Panc1 (cell line): ENCODE measurements at regions not wholly inside any gene's neighbourhood (a gene's known extent, or its start where the extent isn't known, plus 50 kb on each side); places are given as distances from the start of the nearest gene placed in this dataset.

Experiments
- ATAC-seq: fragments of 200-7000 bp; cut with Tn5 transposase; 2 replicates; pipeline ENCODE4 v1.9.1; 2020; ENCODE audit warnings: mild to moderate bottlenecking, moderate library complexity
- BruUV-seq: library from RNA; stranded (reverse); fragments of 400-500 nt; replicated peaks from 2 replicates; lab custom pipeline; 2021; lab: Mats Ljungman, UMichigan
- CTCF ChIA-PET: fragments of 300-600 bp; sonication (Branson Sonifier 250); formaldehyde crosslinking; loops from one replicate; lab custom pipeline; 2022; ENCODE audit warnings: antibody characterized with exemption; lab: Charles Lee
- POLR2A ChIA-PET: fragments of 300-600 bp; sonication (Branson Sonifier 250); formaldehyde crosslinking; loops from one replicate; lab custom pipeline; 2022; ENCODE audit warnings: antibody characterized with exemption; lab: Charles Lee
- DNase-seq: peaks from one replicate; pipeline ENCODE4 v3.0.0-alpha.2; 2010; ENCODE audit warnings: low read depth, low spot score
- H3K27ac ChIP-seq: 2 replicates; pipeline ENCODE4 v1.5.1; 2011; ENCODE audit warnings: mild to moderate bottlenecking, low read length, inconsistent platforms
- H3K27me3 ChIP-seq: fragments of 200-500 bp; sonication (Bioruptor generic); 2 replicates; pipeline ENCODE4 v1.6.0; 2014; ENCODE audit warnings: low read length, inconsistent platforms; ENCODE audit not compliant: control insufficient read depth, insufficient read depth
- H3K36me3 ChIP-seq: fragments of 200-500 bp; sonication (Bioruptor generic); 2 replicates; pipeline ENCODE4 v1.5.1; 2014; ENCODE audit warnings: inconsistent platforms, mild to moderate bottlenecking, low read length, moderate library complexity; ENCODE audit not compliant: control insufficient read depth, insufficient read depth
- H3K4me1 ChIP-seq: 2 replicates; pipeline ENCODE4 v1.5.1; 2011; ENCODE audit warnings: inconsistent platforms, mild to moderate bottlenecking, low read length, moderate library complexity; ENCODE audit not compliant: control insufficient read depth, insufficient read depth
- H3K4me3 ChIP-seq, 2 experiments: 2 replicates each; pipeline ENCODE4 v1.5.1; 2011 to 2012; ENCODE audit warnings: low read depth in 2 of 2, low read length in 2 of 2, mild to moderate bottlenecking in 2 of 2, inconsistent platforms in 1 of 2, moderate library complexity in 1 of 2
- H3K9me3 ChIP-seq: fragments of 200-500 bp; sonication (Bioruptor generic); 2 replicates; pipeline ENCODE4 v1.5.1; 2014; ENCODE audit warnings: low read depth, mild to moderate bottlenecking, inconsistent platforms, low read length, moderate library complexity; ENCODE audit not compliant: control insufficient read depth, insufficient read depth
- POLR2AphosphoS5 ChIP-seq: IDR thresholded peaks from 2 replicates; pipeline ENCODE4 v1.6.1; 2012; ENCODE audit warnings: mild to moderate bottlenecking, low read depth, low read length, moderate library complexity
- SIN3A ChIP-seq: IDR thresholded peaks from 2 replicates; pipeline ENCODE4 v1.6.1; 2012; ENCODE audit warnings: low read depth, mild to moderate bottlenecking, low read length, moderate library complexity, borderline replicate concordance; ENCODE audit not compliant: insufficient read depth
- TCF7L2 ChIP-seq: IDR thresholded peaks from 2 replicates; pipeline ENCODE4 v1.6.1; 2011; ENCODE audit warnings: mild to moderate bottlenecking, low read depth, low read length, inconsistent platforms
- in situ Hi-C: cut with HindIII; loops from 2 replicates; pipeline ENCODE4 v1.10.0; 2016; ENCODE audit warnings: low sequenced_read_pairs, low pct_unique_long_range_greater_than_20kb
- intact Hi-C: fragments of 100-400 bp; cut with micrococcal nuclease; formaldehyde crosslinking; loops from one replicate; pipeline ENCODE4 v1.10.0; 2022; ENCODE audit not compliant: unreplicated experiment
- TF ChIP-seq, protein P1 (sequence below): fragments of 450-650 bp; IDR thresholded peaks from 2 replicates; pipeline ENCODE4 v1.5.1; 2017; ENCODE audit warnings: mild to moderate bottlenecking
- TF ChIP-seq, protein P2 (sequence below), 2 experiments: IDR thresholded peaks; 2 replicates each; pipeline ENCODE4 v1.6.1; 2011 to 2012; ENCODE audit warnings: low read depth in 2 of 2, control low read depth in 1 of 2, low read length in 1 of 2, mild to moderate bottlenecking in 1 of 2, moderate library complexity in 1 of 2; ENCODE audit not compliant: insufficient read depth in 1 of 2

DNA sequence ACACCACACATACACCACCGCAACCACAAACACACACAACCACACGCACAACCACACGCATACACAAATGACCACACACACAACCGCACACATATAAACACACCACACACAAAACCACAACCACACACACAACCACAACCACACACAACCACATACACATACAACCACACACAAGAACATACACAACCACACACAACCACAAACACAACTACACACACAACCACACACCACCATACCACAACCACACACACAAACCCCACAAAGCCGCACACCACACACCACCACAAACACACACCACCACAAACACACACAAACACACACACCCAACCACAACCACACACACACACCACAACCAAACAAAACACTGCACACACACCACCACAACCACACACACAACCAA lies 107.5 kb upstream of the FZD10 start:
- intact Hi-C loops: no loop called here
- no peak for ATAC-seq
- H3K4me1 ChIP-seq: no peaks in the 10 kb centered on the region
- no peak overlapping the region for H3K4me3 ChIP-seq
- no peaks in the 10 kb centered on the region for H3K36me3 ChIP-seq
- no peak overlapping the region for H3K27ac ChIP-seq
- H3K27me3 ChIP-seq: no peaks in the 10 kb centered on the region; the same call in 1 of the 2 replicates
- no peak for DNase-seq
- ChIA-PET POLR2A (no interaction called here), CTCF (no interaction called here)
- H3K9me3 ChIP-seq: no peaks in the 10 kb centered on the region
- BruUV-seq: no TSS peak
- TF ChIP-seq TCF7L2: no peak
- in situ Hi-C loops: no loop called here

DNA sequence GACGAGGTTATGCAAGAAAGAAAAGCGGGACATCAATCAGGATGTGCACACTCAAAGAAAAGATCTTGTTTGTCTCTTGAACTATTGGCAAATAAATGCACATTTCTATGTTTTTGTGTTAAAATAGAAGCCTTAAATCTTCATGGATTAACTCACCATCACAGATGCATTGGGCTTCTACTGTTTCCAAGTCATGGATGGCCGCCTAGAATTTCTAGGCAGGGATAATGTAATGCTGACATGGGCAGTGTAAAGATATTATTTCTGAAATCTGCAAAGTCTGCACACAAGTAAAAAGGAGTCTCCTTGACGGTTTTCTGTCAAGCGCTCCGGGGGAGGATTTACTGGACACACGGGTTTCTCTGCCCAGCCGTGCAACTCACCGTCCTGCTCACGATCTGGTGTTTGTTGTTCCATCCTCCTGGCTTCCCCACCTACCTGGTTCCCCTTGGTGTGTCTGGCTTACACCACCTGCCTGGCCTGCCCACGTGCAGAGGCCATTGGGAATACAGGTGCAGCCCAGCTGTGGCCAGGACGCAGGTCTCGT lies 103.3 kb upstream of the FZD10 start:
- H3K4me1 ChIP-seq: no peaks in the 10 kb centered on the region
- no peak overlapping the region for H3K27ac ChIP-seq
- TF ChIP-seq, protein P1, sequence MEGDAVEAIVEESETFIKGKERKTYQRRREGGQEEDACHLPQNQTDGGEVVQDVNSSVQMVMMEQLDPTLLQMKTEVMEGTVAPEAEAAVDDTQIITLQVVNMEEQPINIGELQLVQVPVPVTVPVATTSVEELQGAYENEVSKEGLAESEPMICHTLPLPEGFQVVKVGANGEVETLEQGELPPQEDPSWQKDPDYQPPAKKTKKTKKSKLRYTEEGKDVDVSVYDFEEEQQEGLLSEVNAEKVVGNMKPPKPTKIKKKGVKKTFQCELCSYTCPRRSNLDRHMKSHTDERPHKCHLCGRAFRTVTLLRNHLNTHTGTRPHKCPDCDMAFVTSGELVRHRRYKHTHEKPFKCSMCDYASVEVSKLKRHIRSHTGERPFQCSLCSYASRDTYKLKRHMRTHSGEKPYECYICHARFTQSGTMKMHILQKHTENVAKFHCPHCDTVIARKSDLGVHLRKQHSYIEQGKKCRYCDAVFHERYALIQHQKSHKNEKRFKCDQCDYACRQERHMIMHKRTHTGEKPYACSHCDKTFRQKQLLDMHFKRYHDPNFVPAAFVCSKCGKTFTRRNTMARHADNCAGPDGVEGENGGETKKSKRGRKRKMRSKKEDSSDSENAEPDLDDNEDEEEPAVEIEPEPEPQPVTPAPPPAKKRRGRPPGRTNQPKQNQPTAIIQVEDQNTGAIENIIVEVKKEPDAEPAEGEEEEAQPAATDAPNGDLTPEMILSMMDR: no peak
- TF ChIP-seq, protein P2, sequence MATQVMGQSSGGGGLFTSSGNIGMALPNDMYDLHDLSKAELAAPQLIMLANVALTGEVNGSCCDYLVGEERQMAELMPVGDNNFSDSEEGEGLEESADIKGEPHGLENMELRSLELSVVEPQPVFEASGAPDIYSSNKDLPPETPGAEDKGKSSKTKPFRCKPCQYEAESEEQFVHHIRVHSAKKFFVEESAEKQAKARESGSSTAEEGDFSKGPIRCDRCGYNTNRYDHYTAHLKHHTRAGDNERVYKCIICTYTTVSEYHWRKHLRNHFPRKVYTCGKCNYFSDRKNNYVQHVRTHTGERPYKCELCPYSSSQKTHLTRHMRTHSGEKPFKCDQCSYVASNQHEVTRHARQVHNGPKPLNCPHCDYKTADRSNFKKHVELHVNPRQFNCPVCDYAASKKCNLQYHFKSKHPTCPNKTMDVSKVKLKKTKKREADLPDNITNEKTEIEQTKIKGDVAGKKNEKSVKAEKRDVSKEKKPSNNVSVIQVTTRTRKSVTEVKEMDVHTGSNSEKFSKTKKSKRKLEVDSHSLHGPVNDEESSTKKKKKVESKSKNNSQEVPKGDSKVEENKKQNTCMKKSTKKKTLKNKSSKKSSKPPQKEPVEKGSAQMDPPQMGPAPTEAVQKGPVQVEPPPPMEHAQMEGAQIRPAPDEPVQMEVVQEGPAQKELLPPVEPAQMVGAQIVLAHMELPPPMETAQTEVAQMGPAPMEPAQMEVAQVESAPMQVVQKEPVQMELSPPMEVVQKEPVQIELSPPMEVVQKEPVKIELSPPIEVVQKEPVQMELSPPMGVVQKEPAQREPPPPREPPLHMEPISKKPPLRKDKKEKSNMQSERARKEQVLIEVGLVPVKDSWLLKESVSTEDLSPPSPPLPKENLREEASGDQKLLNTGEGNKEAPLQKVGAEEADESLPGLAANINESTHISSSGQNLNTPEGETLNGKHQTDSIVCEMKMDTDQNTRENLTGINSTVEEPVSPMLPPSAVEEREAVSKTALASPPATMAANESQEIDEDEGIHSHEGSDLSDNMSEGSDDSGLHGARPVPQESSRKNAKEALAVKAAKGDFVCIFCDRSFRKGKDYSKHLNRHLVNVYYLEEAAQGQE (IDR thresholded peaks at IDR 0.05; ENCODE audit: insufficient read depth in 1 of 2, low read depth in 2 of 2, low read length in 1 of 2): no peak
- TF ChIP-seq POLR2AphosphoS5 (no peak), TCF7L2 (no peak), SIN3A (no peak)
- DNase-seq (no peak), ATAC-seq (no peak)
- 0 out of 2 replicates have a peak, but pooled peaks cover 2% of the 10 kb centered on the region for H3K27me3 ChIP-seq
- POLR2A ChIA-PET: no interaction called here
- BruUV-seq: no TSS peak
- H3K36me3 ChIP-seq: no peaks in the 10 kb centered on the region
- no peaks in the 10 kb centered on the region for H3K9me3 ChIP-seq
- H3K4me3 ChIP-seq: no peak overlapping the region
- CTCF ChIA-PET: no interaction called here
- intact Hi-C loops (no loop called here), in situ Hi-C loops (no loop called here)

DNA sequence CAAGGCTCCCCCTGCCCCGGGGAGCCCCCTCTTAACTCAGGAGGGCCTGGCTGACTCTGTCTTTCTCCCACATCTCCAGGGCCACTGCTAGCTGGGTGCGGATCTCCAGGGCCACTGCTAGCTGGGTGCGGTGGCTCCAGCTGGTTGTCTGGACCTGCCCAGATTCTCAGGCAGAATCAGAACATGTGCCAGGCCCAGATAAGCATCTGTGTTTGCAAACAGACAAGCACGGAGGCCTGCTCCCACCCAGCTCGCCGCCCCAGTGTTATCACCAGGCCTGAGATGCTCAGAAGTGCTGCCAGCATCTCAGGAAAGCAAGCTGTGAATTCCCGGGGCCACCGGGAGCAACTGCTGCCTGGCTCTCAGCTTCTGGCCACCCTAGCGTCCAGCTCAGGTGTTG lies 98.4 kb upstream of the FZD10 start:
- in situ Hi-C loops (no loop called here), intact Hi-C loops (no loop called here)
- Histone ChIP-seq H3K9me3 (no peaks in the 10 kb centered on the region), H3K27me3 (0 out of 2 replicates have a peak, but pooled peaks cover 2% of the 10 kb centered on the region), H3K36me3 (no peaks in the 10 kb centered on the region), H3K27ac (no peak overlapping the region), H3K4me3 (no peak overlapping the region), H3K4me1 (no peaks in the 10 kb centered on the region)
- no peak for ATAC-seq
- ChIA-PET CTCF (no interaction called here), POLR2A (no interaction called here)
- BruUV-seq: no TSS peak
- TF ChIP-seq, protein P2 (IDR thresholded peaks at IDR 0.05; ENCODE audit: insufficient read depth in 1 of 2, low read depth in 2 of 2, low read length in 1 of 2): no peak
- no peak for TF ChIP-seq SIN3A
- no peak for TF ChIP-seq TCF7L2
- no peak for TF ChIP-seq POLR2AphosphoS5
- TF ChIP-seq, protein P1: no peak
- DNase-seq: no peak
